ENCODE measurements at regions not wholly inside any gene's neighbourhood (a gene's known extent, or its start where the extent isn't known, plus 50 kb on each side); places are given as distances from the start of the nearest gene placed in this dataset.

GRCh38 chr4:123878976-123879375 lies 482.4 kb downstream of the SPRY1 start:
- Histone ChIP-seq H3K36me3 (ENCODE audit: control insufficient read depth in 2 of 3, insufficient read depth in 3 of 3, low read length in 3 of 3) (no peaks in the 10 kb centered on the region), H3K4me1 (ENCODE audit: control insufficient read depth in 2 of 3, insufficient read depth in 2 of 3, low read depth in 1 of 3, low read length in 3 of 3) (no peaks in the 10 kb centered on the region), H3K4me3 (ENCODE audit: low read length in 3 of 3) (no peak overlapping the region), H3K9ac (ENCODE audit: low read length in 3 of 3) (no peak overlapping the region), H3K27me3 (ENCODE audit: control insufficient read depth, insufficient read depth, low read length) (no peaks in the 10 kb centered on the region), H3K9me3 (ENCODE audit: control insufficient read depth in 2 of 3, insufficient read depth in 1 of 3, low read length in 3 of 3) (no peaks in the 10 kb centered on the region), H3K27ac (ENCODE audit: low read depth in 2 of 2, low read length in 2 of 2) (no peak overlapping the region)
- TF ChIP-seq CTCF (IDR thresholded peaks at IDR 0.05; ENCODE audit: borderline replicate concordance, extremely low read depth, insufficient read depth), result no peak
- FAIRE-seq (no peak), DNase-seq (no peak)
- intact Hi-C loops (cut with DNase I), result no loop called here

GRCh38 chr4:123880631-123881030 lies 484.0 kb downstream of the SPRY1 start:
- FAIRE-seq, result no peak
- Histone ChIP-seq H3K4me1 (ENCODE audit: control insufficient read depth in 2 of 3, insufficient read depth in 2 of 3, low read depth in 1 of 3, low read length in 3 of 3) (no peaks in the 10 kb centered on the region), H3K4me3 (ENCODE audit: low read length in 3 of 3) (no peak overlapping the region), H3K36me3 (ENCODE audit: control insufficient read depth in 2 of 3, insufficient read depth in 3 of 3, low read length in 3 of 3) (no peaks in the 10 kb centered on the region), H3K9me3 (ENCODE audit: control insufficient read depth in 2 of 3, insufficient read depth in 1 of 3, low read length in 3 of 3) (peaks cover 0 to 3% (median 0%) of the 10 kb centered on the region in 3 donors), H3K27ac (ENCODE audit: low read depth in 2 of 2, low read length in 2 of 2) (no peak overlapping the region), H3K9ac (ENCODE audit: low read length in 3 of 3) (no peak overlapping the region), H3K27me3 (ENCODE audit: control insufficient read depth, insufficient read depth, low read length) (no peaks in the 10 kb centered on the region)
- no peak for TF ChIP-seq CTCF (IDR thresholded peaks at IDR 0.05; ENCODE audit: borderline replicate concordance, extremely low read depth, insufficient read depth)
- intact Hi-C loops (cut with DNase I), result no loop called here
- no peak for DNase-seq

- FAIRE-seq (no peak), DNase-seq (no peak)
- TF ChIP-seq CTCF (IDR thresholded peaks at IDR 0.05; ENCODE audit: borderline replicate concordance, extremely low read depth, insufficient read depth), result no peak
- Histone ChIP-seq H3K36me3 (ENCODE audit: control insufficient read depth in 2 of 3, insufficient read depth in 3 of 3, low read length in 3 of 3) (no peaks in the 10 kb centered on the region), H3K27me3 (ENCODE audit: control insufficient read depth, insufficient read depth, low read length) (no peaks in the 10 kb centered on the region), H3K4me1 (ENCODE audit: control insufficient read depth in 2 of 3, insufficient read depth in 2 of 3, low read depth in 1 of 3, low read length in 3 of 3) (no peaks in the 10 kb centered on the region), H3K4me3 (ENCODE audit: low read length in 3 of 3) (no peak overlapping the region), H3K9ac (ENCODE audit: low read length in 3 of 3) (no peak overlapping the region), H3K9me3 (ENCODE audit: control insufficient read depth in 2 of 3, insufficient read depth in 1 of 3, low read length in 3 of 3) (peaks cover 0 to 3% (median 0%) of the 10 kb centered on the region in 3 donors), H3K27ac (ENCODE audit: low read depth in 2 of 2, low read length in 2 of 2) (no peak overlapping the region)
- intact Hi-C loops (cut with DNase I), result no loop called here
Measured at GRCh38 chr4:123884922-123885321, 488.3 kb downstream of the SPRY1 start.

GRCh38 chr4:123889507-123889906 lies 492.9 kb downstream of the SPRY1 start:
- Histone ChIP-seq H3K9me3 (ENCODE audit: control insufficient read depth in 2 of 3, insufficient read depth in 1 of 3, low read length in 3 of 3) (no peaks in the 10 kb centered on the region), H3K27me3 (ENCODE audit: control insufficient read depth, insufficient read depth, low read length) (no peaks in the 10 kb centered on the region), H3K36me3 (ENCODE audit: control insufficient read depth in 2 of 3, insufficient read depth in 3 of 3, low read length in 3 of 3) (no peaks in the 10 kb centered on the region), H3K27ac (ENCODE audit: low read depth in 2 of 2, low read length in 2 of 2) (peak overlapping the region in 1 of 2 donors; percentile 7), H3K4me3 (ENCODE audit: low read length in 3 of 3) (no peak overlapping the region), H3K9ac (ENCODE audit: low read length in 3 of 3) (no peak overlapping the region), H3K4me1 (ENCODE audit: control insufficient read depth in 2 of 3, insufficient read depth in 2 of 3, low read depth in 1 of 3, low read length in 3 of 3) (peaks cover 0 to 8% (median 4%) of the 10 kb centered on the region in 3 donors)
- DNase-seq (no peak), FAIRE-seq (no peak)
- TF ChIP-seq CTCF (IDR thresholded peaks at IDR 0.05; ENCODE audit: borderline replicate concordance, extremely low read depth, insufficient read depth), result no peak
- intact Hi-C loops (cut with DNase I), result no loop called here
